Adrenal gland (tissue), 9 donors: ENCODE measurements at regions not wholly inside any gene's neighbourhood (a gene's known extent, or its start where the extent isn't known, plus 50 kb on each side); places are given as distances from the start of the nearest gene placed in this dataset.

Experiments used
- DNase-seq, 7 donors: peaks; one replicate each; pipeline ENCODE4 v3.0.0-alpha.2; 2019 to 2020
- H3K27ac ChIP-seq, 5 donors: fragments of 200-600 bp; sonication (generic) in 4 of 5; 1 replicate in 3 of 5; 2 replicates in 2 of 5; pipeline versions ENCODE4 v1.5.1 to v1.8.0; 2016 to 2020; ENCODE audit warnings: mild to moderate bottlenecking in 1 of 5
- H3K27me3 ChIP-seq: fragments of 200-600 bp; 2 replicates; pipeline ENCODE4 v1.8.0; 2021
- H3K36me3 ChIP-seq, 2 donors: fragments of 200-600 bp; replicated peaks in 1 of 2; 1 replicate in 1 of 2; 2 replicates in 1 of 2; pipeline versions ENCODE4 v1.5.1 to v1.8.0; 2018 to 2022
- H3K4me1 ChIP-seq, 2 donors: fragments of 200-600 bp; replicated peaks in 1 of 2; 1 replicate in 1 of 2; 2 replicates in 1 of 2; pipeline versions ENCODE4 v1.5.1 to v1.8.0; 2018 to 2021
- H3K4me3 ChIP-seq, 4 donors: fragments of 200-600 bp; sonication (generic) in 3 of 4; one replicate each; pipeline ENCODE4 v1.5.1; 2016 to 2018
- H3K9me3 ChIP-seq, 3 donors: fragments of 200-600 bp; sonication (generic) in 1 of 3; replicated peaks in 1 of 3; 1 replicate in 2 of 3; 2 replicates in 1 of 3; pipeline versions ENCODE4 v1.5.1 to v1.8.0; 2016 to 2021
- CTCF ChIP-seq, 6 experiments: fragments of 450-650 bp in 4 of 6; fragments of 200-600 bp in 2 of 6; sonication (generic) in 1 of 6; IDR thresholded peaks; 1 replicate in 5 of 6; 2 replicates in 1 of 6; pipeline versions ENCODE4 v1.5.1 to v1.8.0; 2016 to 2021; ENCODE audit warnings: antibody characterized with exemption in 6 of 6, mild to moderate bottlenecking in 2 of 6, moderate library complexity in 1 of 6
- POLR2A ChIP-seq, 2 donors: fragments of 450-650 bp; IDR thresholded peaks; one replicate each; pipeline ENCODE4 v1.6.1; 2017; ENCODE audit warnings: antibody characterized with exemption in 2 of 2, mild to moderate bottlenecking in 2 of 2, moderate library complexity in 1 of 2
- WGBS, 4 donors: extraction: QIAGEN DNeasy Blood & Tissue Kit in 2 of 4; methylation state at CpG; one replicate each; pipeline versions ENCODE4 v1.1.5 to v1.1.7; 2013 to 2017; 5-methylcytosine and 5-hydroxymethylcytosine counted together
- intact Hi-C, 2 donors: fragments of 100-400 bp; cut with DNase I; formaldehyde crosslinking; loops; one replicate each; pipeline versions ENCODE4 v1.14.1 to v1.15.0; 2022 to 2023
- donor health status: healthy with polysubstance abuse.
- donor health status: Bipolar disorder and iron deficiency.
- donor health status: DM: yes; HTN: yes; CAD: no.
- donor health status: DM: no; HTN: no; CAD: no.
- donor health status: DM: no; HTN: no; CAD: no.

DNA sequence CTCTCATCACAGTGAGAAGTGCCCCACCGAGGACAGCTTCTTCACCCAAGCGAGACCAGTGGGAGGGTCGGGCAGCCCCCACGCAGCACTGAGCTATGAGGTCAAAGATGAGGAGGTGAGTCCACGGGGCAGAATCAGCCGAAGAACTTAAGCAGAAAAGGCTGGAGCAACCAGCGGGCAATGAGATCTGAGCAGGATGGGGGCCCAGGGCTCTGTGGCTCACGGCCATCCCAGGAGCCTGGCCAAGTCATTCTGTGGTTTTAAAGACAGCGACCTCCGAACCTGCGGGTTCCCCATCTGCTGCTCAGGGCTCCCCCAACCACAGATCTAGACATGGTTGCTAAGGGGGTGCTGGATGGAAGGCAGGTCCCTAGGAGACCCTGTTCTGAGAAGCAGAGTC, 202.6 kb downstream of the RBFOX3 start:
- WGBS, 4 donors: 32 to 47% (median 43%) methylated on average over 11 of the region's 11 CpGs
- no peaks in the 10 kb centered on the region for H3K4me1 ChIP-seq
- no peaks in the 10 kb centered on the region for H3K36me3 ChIP-seq
- H3K4me3 ChIP-seq: no peak overlapping the region
- H3K27ac ChIP-seq: no peak overlapping the region
- intact Hi-C loops: loop anchor here in 1 of 2 donors (10.0 kb wide), 1 partner anchor 297 kb away; no protein-coding TSS in a partner anchor
- no peak for TF ChIP-seq CTCF (IDR thresholded peaks at IDR 0.05)
- TF ChIP-seq POLR2A (IDR thresholded peaks at IDR 0.05): no peak
- H3K27me3 ChIP-seq: no peaks in the 10 kb centered on the region
- no peaks in the 10 kb centered on the region for H3K9me3 ChIP-seq
- no peak for DNase-seq

DNA sequence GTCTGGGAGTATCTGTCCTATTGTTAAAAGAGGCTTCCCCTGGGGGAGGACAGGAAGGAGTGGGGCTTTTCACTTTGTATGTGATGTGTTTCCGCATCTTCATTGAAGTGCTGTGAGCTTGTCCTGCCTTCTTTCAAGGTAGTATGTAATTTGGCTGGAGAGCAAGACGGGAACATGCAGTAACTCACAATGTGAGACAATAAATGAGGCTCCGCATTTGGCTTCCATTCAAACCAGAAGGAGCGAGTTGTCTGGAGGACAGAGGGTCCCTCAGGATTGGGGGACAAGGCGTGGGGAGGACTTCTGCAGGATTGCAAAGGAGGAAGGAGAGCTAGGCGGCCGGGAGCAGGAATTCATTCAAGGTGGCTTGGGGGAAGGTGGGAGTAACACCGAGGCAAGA, 203.5 kb downstream of the RBFOX3 start:
- Histone ChIP-seq H3K27ac (no peak overlapping the region), H3K9me3 (no peaks in the 10 kb centered on the region), H3K36me3 (no peaks in the 10 kb centered on the region), H3K4me1 (no peaks in the 10 kb centered on the region), H3K27me3 (peaks cover 7% of the 10 kb centered on the region), H3K4me3 (no peak overlapping the region)
- no peak for DNase-seq
- TF ChIP-seq CTCF (IDR thresholded peaks at IDR 0.05): no peak
- no peak for TF ChIP-seq POLR2A (IDR thresholded peaks at IDR 0.05)
- intact Hi-C loops: loop anchor here in 1 of 2 donors (10.0 kb wide), 1 partner anchor 297 kb away; no protein-coding TSS in a partner anchor
- WGBS, 4 donors: 34 to 43% (median 38%) methylated on average over 8 of the region's 8 CpGs

GRCh38 chr17:79406316-79406715, 204.5 kb downstream of the RBFOX3 start:
- H3K27me3 ChIP-seq: peaks cover 9% of the 10 kb centered on the region
- TF ChIP-seq CTCF (IDR thresholded peaks at IDR 0.05) (no peak), POLR2A (IDR thresholded peaks at IDR 0.05) (no peak)
- H3K4me1 ChIP-seq: no peaks in the 10 kb centered on the region
- DNase-seq: no peak
- 48 to 60% (median 51%) methylated on average over 16 of the region's 16 CpGs for WGBS, 4 donors
- no peaks in the 10 kb centered on the region for H3K36me3 ChIP-seq
- H3K9me3 ChIP-seq: no peaks in the 10 kb centered on the region
- H3K4me3 ChIP-seq: no peak overlapping the region
- H3K27ac ChIP-seq: no peak overlapping the region
- intact Hi-C loops: loop anchor here in 1 of 2 donors (10.0 kb wide), 1 partner anchor 298 kb away; no protein-coding TSS in a partner anchor

GRCh38 chr17:79405823-79406222, 205.0 kb downstream of the RBFOX3 start:
- TF ChIP-seq POLR2A (IDR thresholded peaks at IDR 0.05) (no peak), CTCF (IDR thresholded peaks at IDR 0.05) (no peak)
- Histone ChIP-seq H3K9me3 (no peaks in the 10 kb centered on the region), H3K27ac (no peak overlapping the region), H3K36me3 (no peaks in the 10 kb centered on the region), H3K27me3 (peaks cover 9% of the 10 kb centered on the region), H3K4me3 (no peak overlapping the region), H3K4me1 (no peaks in the 10 kb centered on the region)
- intact Hi-C loops: loop anchor here in 1 of 2 donors (10.0 kb wide), 1 partner anchor 299 kb away; no protein-coding TSS in a partner anchor
- no peak for DNase-seq
- WGBS, 4 donors: 55 to 81% (median 71%) methylated on average over 1 of the region's 1 CpG
